GOT3 (cell line): ENCODE measurements at regions not wholly inside any gene's neighbourhood (a gene's known extent, or its start where the extent isn't known, plus 50 kb on each side); places are given as distances from the start of the nearest gene placed in this dataset.
"Not testable (repeated sequence)": the region's sequence is repeated elsewhere in the genome, so short reads cannot be mapped to it uniquely, and the experiment has no call there.

Source experiments
- DNase-seq: peaks from one replicate; lab custom pipeline; 2025; ENCODE audit warnings: mixed read lengths; lab: John Stamatoyannopoulos, UW

DNA sequence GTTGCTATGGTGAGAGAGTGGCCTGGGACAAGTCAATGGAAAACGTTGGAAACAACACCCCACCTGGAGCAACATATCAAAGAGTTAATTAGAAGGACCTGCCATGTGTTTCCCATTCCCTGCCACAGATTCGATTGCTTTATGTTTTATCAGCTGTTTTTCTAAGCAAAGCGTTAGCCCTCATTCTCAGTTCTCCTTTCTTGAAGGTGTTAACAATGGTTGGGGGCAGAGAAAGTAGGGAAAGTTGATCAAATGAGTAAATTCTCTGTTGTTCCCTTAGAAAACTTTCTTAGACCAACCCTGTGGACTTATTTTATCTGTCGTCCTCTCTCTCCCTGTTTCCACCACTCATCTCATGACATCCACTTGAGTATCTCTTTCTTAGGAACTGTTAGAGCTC lies 102.5 kb downstream of the ADAMTS15 start:
- no peak for DNase-seq

DNA sequence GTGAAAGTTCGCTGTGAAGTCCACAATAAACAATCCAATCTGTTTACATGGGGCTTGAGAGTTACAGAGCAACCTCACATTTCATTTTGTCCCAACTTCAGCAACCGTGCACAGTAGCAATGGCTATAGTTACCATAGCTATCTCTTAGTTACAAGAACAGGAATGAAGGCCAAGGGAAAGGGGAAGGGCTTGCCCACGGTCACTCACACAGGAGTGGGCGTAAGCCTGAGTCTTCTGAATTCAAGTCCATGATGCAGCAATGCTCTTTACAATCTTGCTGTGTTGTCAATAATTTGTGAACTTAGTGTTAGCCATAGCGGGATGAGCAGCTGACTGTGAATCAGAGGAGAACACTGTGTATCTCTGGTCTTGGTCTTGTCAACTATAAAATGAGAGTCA lies 102.9 kb downstream of the ADAMTS15 start:
- DNase-seq = no peak

DNA sequence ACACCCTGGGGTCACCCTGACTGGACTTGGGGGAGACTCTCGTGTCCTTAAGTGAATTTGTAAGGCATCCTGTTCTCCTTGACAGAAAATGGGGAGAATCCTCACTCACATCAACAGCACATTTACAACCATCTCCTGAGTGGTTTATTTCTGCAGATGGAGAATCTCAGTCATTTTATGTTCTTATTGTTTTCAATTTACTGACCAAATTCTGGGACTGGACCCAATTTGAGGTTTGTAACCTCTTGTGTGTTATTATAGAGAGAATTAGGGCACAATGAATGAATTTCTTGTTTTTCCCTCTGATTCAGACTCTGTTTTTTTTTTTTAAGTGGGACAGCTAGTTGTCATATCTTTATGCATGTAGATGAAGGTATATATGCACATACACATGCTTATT lies 104.9 kb downstream of the ADAMTS15 start:
- DNase-seq = no peak

DNA sequence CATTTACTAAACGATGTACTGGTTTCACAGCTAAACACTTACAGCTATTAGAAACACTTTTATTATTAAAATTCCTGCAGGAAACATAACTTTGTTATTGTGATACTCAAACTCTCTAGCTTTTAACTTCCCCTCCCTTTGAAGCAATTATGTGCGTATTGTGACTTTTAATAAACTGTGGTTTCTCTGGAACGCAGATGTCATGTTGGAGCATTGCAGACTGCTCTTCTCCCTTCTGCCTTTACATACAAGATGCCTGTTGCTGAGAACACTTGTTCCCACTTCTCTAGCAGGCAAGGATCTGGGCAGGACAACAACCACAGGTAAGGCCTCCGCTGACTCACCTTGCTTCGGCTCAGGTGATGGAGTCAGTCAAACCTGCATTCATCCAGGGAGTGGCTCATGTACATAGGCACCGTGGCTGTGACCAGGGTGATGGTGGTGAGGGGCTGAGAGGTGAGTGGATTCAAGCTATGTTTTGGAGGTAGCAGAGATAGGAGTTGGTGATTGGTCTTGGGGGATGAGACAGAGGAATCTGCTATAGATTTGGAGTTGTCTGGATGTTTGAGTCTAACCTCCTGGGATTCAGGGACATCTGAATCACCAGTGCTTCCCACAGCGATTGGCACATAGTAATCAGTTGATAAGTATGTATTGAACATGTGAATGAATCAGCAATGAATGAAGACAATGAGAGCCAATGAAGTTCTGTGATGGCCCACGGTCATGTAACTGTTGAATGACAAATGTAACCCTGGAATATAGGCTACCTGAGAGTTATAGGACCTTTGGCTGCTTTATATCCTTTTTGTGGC lies 106.0 kb downstream of the ADAMTS15 start:
- DNase-seq = no peak

DNA sequence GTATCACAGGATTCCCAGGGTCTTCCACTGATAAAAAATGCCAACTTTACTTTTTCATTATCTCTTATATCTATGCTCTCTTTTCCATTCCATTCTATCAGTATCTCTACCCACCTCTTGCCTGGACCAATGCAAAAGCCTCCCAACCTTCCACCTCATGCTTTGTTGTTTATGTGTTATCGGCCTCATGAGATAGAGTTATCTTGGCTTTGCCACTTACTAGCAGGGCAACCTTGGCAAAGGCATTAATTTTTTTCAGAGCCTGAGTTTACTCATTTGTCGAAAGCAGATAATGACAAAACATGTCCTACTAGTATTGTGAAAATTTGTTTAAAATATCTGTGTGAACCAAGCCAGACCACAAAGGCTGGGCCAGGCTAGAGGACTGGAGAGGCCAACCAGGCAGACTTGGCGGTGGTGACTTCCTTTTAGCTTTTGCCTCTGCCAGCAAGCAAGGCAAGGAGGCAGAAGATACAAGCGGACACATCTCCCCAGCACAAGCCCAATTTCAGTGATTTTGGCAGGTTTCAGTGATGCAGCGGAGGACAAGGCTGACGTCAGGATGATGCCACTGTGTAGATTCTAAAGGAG lies 106.9 kb downstream of the ADAMTS15 start:
- DNase-seq = no peak

DNA sequence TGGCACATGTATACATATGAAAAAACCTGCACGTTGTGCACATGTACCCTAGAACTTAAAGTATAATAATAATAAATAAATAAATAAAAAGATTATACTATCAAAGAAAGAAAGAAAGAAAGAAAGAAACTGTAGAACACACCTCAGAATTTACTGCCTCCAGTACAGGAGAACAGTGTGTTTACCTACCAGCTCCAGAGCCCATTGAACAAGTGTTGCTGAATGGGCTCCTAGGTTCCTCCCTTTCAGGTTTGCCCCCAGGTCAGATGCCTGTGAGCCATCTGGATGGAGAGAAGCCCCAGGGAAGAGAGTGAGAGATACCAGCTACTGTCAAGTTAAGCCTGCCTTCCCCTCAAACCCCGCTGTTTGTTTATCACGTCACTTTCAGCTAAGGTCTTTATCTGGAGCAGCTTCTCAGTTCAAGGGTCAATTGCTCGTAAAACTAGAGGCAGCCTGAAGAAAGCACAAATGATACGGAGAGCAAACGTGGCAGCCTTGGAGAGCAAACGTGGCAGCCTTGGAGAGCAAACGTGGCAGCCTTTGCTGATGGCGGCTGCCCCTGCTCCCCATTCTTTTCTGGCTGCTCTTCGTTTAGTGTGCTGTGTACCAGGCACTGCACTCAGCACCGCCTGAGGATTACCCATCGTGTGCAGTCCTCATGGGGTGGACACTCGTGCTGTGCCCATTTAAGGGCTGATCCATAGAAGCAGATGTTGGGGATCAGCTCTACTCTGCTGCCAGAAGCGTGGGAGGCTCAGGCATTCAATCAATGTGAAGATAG lies 111.7 kb downstream of the ADAMTS15 start:
- DNase-seq = no peak

DNA sequence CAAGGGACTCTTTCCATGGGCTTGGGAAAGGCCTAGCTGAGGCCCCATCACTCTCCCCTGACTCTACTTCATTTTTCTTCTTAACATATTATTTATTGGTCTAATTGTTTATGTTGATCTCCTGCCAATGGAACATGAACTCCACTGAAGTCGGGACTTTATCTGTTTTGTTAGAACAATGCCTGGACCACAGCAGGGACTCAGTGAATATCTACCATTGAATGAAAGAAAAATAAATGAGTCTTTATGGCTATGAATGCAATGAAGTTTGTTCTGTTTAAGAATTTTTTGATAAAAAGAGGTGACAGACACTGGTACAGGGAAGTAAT lies 112.3 kb downstream of the ADAMTS15 start:
- DNase-seq = no peak

DNA sequence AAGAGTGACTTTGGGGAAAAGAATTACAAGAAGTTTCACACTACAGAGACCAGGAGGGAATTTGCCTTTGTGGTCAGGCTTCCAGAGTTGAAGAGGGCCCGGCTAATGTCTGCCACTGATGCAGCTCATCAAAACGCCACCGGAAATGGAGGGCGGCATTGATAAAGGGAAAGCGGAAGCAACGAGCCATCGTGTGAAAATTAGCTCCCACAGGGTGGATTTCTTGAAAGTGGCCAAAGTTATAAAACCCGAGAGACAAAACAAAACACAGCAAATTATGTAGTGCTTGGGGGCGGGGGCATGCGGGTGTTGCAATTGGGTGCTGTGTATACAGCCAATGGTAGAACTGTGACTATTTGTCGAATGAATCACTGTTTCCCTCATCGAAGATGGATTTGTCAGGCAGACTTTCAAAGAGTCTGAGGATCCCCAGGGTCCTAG lies 113.0 kb downstream of the ADAMTS15 start:
- no peak for DNase-seq

DNA sequence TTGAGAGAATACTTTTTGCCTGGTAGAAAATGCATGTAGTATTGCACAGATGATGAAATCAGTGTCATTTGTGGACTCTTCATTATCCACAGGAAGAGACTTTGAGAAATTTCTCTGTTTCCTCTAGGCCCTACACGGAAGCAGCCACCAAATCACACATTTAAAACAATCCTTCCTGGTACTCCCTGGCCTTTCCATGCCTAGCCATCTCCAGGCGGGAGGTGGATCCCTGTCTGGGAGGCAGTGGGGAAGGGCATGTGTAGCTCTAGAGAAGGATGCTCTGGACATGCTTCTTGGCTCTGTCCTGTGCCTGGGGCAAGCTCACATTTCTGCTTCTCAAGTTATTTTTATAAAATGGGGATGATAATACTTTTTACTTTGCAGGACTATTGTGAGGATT lies 114.1 kb downstream of the ADAMTS15 start:
- no peak for DNase-seq

DNA sequence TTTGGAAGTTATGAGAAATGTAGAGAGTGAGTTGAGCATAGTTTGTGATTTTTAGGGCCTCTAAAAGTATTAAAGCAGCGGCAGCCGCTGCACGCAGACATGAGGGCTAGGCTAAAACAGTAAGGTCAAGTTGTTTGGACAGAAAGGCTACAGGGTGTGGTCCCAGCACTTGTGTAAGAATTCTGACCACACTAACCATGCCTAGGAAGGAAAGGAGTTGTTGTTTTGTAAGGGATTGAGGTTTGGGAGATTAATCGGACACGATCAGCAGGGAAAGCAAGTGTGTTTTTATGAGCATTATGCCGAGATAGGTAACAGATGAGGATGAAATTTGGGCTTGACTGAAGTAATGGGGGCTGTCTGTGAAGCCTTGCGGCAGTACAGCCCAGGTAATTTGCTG lies 117.9 kb downstream of the ADAMTS15 start:
- not testable (repeated sequence) for DNase-seq

DNA sequence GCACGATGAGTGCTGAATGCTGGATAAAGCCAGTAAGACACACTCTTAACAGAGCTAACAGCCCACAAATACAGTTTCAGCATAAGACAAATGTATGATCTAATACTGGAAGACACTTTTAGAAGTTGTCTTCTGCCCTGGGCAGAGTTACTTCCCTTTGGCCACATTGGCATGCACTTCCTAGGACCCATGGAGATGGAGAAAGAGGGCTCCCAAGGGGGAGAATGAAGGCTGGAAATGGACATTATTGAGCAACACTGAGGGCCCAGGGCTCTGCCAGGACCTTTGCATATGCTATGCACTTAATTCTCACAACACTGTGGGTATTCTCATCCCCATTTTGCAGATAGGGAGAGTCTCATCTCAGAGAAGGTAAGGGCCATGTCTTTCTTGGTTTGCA lies 123.1 kb downstream of the ADAMTS15 start:
- no peak for DNase-seq

DNA sequence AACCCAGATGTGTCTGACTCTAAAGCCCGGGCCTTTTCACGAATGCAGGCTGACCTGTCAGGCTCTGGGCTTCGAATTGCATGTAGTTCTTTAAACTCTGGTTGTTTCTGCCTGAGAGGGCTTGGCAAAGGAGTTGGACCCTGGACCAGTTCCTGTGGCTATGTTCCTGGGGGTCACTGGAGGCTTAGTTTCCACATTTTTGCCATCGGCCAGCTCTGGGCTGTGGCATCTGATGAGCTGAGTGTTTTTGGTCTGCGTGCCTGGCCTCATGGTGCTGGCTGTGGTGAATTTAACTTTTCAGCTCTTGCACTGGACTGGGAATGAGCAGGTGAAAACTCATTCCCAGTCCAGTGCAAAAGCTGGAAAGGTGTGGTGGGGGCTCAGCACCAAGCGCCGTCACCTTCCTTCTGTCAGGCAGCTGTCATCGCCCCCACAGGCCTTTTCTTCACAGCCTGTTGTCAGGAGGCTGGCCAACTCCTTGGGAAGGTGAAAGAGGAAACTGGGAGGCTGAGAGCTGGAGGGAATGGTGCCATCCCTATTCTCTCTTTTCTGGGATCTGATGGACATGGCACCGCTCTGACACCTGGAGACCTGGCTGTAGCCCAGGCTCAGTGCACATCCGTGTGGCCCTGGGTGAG lies 123.6 kb downstream of the ADAMTS15 start:
- DNase-seq = no peak

DNA sequence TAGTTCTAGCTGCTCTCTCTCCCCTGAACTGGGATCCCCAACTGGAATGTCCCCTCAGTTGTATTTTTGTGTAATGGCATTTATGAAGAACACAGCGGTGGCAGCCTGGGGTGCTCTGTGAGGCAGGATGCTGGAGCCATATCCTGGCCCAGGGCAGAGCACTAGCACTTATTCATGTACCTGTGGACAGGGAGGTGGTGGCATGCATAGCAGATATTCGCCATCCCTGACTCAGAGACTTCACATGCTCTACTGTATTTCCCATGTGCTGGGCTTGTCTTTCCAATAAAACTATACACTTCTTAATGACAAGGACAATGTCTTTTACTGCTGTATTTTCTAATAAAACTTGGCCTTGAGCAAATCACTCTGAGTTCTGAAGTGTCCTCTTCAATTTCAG lies 125.3 kb downstream of the ADAMTS15 start:
- no peak for DNase-seq

DNA sequence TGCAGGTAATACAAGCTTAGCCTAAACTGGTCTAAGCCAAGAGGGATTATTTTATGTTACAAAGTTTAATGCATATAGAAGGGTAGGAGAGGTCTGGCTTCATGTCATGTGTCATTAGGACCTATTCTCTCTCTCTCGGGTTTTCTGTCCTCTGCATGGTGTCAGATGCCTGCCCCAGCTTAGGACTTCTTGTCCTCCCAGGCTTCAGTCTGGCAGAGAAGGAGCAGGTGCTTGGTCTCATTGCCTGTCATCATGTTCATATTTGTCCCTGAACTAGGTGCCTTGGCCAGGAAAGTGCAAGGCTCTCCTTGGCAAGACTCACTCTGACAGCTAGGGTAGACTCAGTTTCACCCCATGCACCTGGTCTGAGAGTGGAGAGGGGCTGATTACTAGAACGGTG lies 126.3 kb downstream of the ADAMTS15 start:
- no peak for DNase-seq

DNA sequence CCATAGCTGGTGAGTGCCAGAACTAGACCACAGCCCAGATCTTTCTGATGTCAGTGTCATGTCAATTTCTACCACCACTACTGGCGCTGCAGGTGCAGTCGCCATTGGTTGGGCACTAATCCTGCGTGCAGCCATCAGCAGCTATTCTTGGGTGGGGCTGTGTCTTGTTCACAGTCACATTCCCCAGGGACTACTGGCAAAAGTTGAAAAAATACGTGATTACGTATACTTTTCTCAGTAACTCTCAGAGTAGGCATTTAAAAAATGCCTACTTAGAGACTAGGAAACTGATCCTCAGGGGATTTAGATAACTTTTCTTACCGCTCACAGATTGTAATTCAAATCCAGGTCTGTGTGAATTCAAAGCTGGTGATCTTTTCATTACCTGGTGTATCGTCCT lies 127.7 kb downstream of the ADAMTS15 start:
- no peak for DNase-seq

DNA sequence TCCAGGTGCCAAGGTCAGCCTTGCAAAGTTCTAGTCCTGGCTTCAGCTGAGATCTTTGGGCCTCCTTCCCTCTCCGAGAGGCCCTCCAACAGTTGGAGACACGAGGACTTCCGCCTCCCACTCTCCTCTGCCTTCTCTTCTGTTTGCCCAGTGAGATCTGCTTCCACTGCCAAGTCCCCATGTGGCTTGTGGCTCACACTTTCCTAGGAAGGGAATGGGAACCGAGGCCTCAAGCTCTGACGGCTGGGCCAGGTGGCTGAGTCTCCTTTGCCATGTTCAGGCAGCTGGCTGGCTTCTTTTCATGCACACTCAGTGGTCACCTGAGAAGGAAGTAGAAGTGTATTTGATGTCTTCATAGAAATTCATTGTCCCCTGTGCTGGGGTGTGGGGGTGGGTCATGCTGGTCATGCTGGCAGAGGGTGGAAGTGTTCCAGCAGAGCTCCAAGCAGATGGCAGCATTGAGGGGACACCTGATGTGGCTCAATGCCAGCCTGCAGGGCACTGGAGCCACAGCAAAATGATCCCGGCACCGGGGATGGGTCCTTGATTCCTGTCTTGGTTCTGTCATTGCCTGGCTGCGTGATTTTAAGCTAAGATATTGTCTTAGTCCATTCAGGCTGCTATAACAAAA lies 130.4 kb downstream of the ADAMTS15 start:
- DNase-seq = no peak

DNA sequence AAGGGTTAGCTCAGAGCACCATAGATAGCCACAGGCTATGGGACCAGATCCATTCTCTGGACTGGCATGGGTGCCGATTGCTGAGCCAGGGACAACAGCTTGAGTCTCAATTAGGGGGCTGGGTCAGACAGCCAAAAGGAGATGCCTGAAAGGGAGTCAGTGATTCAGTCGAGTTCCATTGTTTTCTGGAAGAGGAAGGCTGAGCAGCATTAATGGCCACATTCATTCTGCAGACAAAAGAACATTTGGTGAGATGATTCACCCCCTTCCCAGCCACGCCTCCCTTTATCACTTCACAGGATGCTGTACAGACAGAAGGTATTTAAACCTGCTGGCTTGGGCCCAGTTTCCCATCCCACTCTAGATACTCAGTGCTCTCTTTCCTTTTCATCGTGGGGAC lies 131.9 kb downstream of the ADAMTS15 start:
- DNase-seq = no peak

DNA sequence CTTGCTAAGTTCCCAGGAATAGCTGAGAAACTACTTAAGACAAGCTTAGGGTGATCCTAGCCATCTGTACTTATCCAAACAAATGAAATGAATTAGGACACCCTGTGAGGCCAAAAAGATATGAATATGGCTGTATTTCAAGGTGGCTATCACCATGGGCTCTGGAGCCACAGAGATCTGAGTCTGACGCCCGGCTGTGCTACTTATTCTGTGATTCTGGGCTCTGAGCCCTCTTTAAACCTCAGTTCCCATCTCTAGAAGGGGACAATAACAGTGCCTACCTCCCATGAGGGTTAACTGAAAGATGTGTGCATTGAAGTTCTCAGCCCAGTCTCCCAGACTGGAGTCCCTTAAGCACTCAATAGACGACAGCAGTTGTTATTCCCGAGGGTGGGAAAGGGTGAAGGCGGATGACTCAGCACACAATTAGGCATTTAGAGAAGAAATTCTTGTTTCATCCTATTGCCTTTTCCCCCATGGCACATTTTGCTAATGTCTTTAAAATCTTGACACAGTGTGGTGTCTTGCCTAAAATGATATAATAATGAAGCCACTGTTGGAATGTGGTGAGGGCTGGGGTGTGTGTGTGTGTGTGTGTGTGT lies 132.5 kb downstream of the ADAMTS15 start:
- DNase-seq = no peak

DNA sequence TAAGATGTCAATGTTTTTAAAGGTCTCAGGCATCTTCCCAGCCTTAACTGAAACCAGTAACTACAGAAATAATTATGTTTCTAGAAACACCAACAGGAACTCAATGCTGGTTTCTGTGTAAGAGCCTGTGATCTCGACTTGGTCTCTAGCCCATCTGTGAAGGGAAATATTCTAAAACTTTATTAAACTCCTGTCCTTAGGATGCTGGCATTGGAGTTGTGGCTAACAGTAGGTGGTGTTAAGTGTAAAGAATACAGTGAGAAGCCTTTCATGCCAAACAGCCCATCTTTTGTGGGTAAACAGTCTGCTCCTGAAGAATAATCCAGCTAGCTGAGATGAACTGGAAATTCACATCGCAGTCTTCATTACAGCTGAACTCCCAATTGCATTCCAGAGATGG lies 133.2 kb downstream of the ADAMTS15 start:
- DNase-seq = no peak

DNA sequence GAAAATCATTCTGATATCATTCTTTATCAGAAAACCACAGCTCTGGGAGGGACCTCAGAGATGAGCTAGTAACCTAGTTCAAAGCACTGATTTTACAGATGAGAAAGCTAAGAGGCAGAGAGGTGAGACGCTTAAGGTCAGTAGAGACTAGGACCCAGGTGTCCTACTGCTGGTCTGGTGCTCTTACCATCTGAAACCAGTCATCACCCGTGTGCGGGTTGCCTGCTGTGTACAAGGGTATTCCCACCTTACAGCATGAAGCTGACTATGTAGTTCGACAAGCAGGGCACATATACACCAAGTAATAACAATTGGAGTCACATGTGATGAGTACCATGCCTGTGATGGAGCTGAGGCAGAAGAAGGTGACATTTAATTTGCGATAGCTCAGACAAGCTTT lies 133.7 kb downstream of the ADAMTS15 start:
- DNase-seq = no peak

DNA sequence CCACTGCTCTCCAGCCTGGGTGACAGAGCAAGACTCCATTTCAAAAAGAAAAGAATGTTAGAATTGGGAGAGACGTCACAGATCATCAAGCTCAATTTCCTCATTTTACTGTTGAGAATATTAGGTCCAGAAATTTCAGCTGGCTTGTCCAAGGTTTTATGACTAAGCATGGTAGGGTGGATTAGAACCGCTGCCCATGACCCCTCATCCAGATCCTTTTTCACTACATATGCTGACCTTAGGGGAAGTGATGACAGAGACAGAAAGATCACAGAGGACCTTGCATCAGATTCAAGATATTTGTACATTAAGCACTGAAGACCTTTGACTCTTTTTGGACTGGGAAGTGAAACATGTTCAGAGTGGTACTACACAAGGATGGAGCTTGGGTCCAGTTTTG lies 134.5 kb downstream of the ADAMTS15 start:
- no peak for DNase-seq

DNA sequence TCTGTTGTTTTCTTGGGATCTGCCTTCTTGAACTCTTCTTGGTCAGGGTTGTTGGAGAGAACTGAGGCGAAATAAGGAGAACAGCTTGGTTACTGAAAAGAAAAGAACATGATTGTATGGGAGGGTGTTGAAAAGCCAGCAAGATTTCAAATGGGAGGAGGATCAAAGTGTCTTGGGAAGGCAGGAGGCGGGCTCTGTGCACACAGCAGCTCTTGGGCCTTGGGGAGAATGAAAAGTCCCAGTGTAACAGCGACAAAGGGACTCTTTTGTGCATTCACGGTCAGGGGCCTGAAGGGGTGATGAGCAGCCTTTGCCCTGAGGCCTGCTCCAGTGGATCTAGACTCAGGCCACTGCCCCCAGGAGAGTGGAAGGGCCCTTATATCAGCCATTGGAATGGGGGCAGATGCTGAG lies 135.4 kb downstream of the ADAMTS15 start:
- DNase-seq = no peak
